GM12891 (cell line): ENCODE measurements at regions not wholly inside any gene's neighbourhood (a gene's known extent, or its start where the extent isn't known, plus 50 kb on each side); places are given as distances from the start of the nearest gene placed in this dataset.

Experiments used
- POLR2A ChIP-seq: IDR thresholded peaks from 2 replicates; pipeline ENCODE4 v1.6.1; 2011; ENCODE audit warnings: low read depth, low read length, control low read depth
- POLR2AphosphoS5 ChIP-seq: IDR thresholded peaks from 2 replicates; pipeline ENCODE4 v1.6.1; 2011; ENCODE audit warnings: low read depth, low read length, control low read depth

GRCh38 chr7:45296748-45297147 is 139.2 kb downstream of the RAMP3 start:
- TF ChIP-seq POLR2A (no peak), POLR2AphosphoS5 (no peak)
